ENCODE measurements at regions not wholly inside any gene's neighbourhood (a gene's known extent, or its start where the extent isn't known, plus 50 kb on each side); places are given as distances from the start of the nearest gene placed in this dataset.

DNA sequence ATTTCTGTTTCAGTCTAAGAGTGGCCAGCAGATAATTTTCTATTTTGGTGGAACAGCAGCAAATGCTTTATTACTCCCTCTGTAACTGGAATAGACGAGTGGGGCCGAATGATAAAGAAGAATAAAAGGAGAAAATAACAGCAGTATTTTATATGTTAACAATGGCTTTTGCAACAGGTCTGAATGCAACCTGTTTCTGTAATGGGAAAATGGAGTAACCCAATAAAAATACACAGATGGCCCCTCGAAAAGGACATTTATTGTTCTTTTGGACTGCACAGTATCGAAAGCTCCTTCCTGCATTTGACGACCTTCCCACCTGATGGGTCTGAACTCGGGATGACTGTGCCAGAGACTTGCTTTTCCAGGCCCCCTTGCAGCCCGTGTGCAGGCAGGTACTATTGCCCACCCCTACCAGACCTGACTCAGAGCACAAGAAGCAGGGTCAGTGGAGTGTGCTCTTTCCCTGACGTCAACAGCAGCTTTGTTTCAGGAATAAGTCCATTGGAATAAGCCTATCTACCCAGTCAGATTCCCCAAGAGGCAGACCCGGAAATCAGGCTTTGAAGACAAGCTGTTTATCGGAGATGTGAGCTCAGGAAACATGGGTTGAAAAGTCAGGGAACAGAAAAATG, 306.5 kb upstream of the NEBL start:
- Histone ChIP-seq H3K4me3 (ENCODE audit: low read length) (no peak overlapping the region), H3K27ac (ENCODE audit: low read depth, low read length) (no peak overlapping the region), H3K27me3 (ENCODE audit: control insufficient read depth in 2 of 2, insufficient read depth in 2 of 2, low read length in 2 of 2) (no peaks in the 10 kb centered on the region), H3K4me1 (ENCODE audit: control insufficient read depth in 2 of 2, insufficient read depth in 2 of 2, low read length in 2 of 2) (no peaks in the 10 kb centered on the region), H3K9me3 (ENCODE audit: control insufficient read depth in 2 of 3, low read length in 3 of 3) (no peaks in the 10 kb centered on the region), H3K36me3 (ENCODE audit: control insufficient read depth in 2 of 3, insufficient read depth in 3 of 3, low read length in 3 of 3) (no peaks in the 10 kb centered on the region)
- H3K36me3 Mint-ChIP-seq = peaks cover 0 to 4% (median 0%) of the 10 kb centered on the region in 5 donors
- no peak for DNase-seq
- H3K27me3 Mint-ChIP-seq = peaks cover 0 to 31% (median 27%) of the 10 kb centered on the region in 5 donors
- ATAC-seq = no peak
- intact Hi-C loops (cut with micrococcal nuclease) = no loop called here
- ChIA-PET CTCF (no interaction called here), POLR2A (no interaction called here)
- H3K4me3 Mint-ChIP-seq = no peak overlapping the region
- peaks cover 1 to 24% (median 9%) of the 10 kb centered on the region in 11 donors for H3K9me3 Mint-ChIP-seq
- no peak overlapping the region for H3K27ac Mint-ChIP-seq
- no peaks in the 10 kb centered on the region for H3K4me1 Mint-ChIP-seq

GRCh38 chr10:21202776-21203462, 305.8 kb upstream of the NEBL start:
- no peaks in the 10 kb centered on the region for H3K4me1 Mint-ChIP-seq
- no peaks in the 10 kb centered on the region for H3K27me3 ChIP-seq (ENCODE audit: control insufficient read depth in 2 of 2, insufficient read depth in 2 of 2, low read length in 2 of 2)
- H3K4me3 ChIP-seq (ENCODE audit: low read length) = no peak overlapping the region
- POLR2A ChIA-PET = no interaction called here
- no peaks in the 10 kb centered on the region for H3K4me1 ChIP-seq (ENCODE audit: control insufficient read depth in 2 of 2, insufficient read depth in 2 of 2, low read length in 2 of 2)
- H3K4me3 Mint-ChIP-seq = no peak overlapping the region
- H3K27ac ChIP-seq (ENCODE audit: low read depth, low read length) = no peak overlapping the region
- no peaks in the 10 kb centered on the region for H3K36me3 ChIP-seq (ENCODE audit: control insufficient read depth in 2 of 3, insufficient read depth in 3 of 3, low read length in 3 of 3)
- no peak for DNase-seq
- H3K27me3 Mint-ChIP-seq = peaks cover 0 to 36% (median 25%) of the 10 kb centered on the region in 5 donors
- peaks cover 0 to 10% (median 0%) of the 10 kb centered on the region in 5 donors for H3K36me3 Mint-ChIP-seq
- no peak for ATAC-seq
- peaks cover 0 to 4% (median 0%) of the 10 kb centered on the region in 3 experiments for H3K9me3 ChIP-seq (ENCODE audit: control insufficient read depth in 2 of 3, low read length in 3 of 3)
- no peak overlapping the region for H3K27ac Mint-ChIP-seq
- peaks cover 8 to 24% (median 14%) of the 10 kb centered on the region in 11 donors for H3K9me3 Mint-ChIP-seq
- CTCF ChIA-PET = no interaction called here
- intact Hi-C loops (cut with micrococcal nuclease) = no loop called here

DNA sequence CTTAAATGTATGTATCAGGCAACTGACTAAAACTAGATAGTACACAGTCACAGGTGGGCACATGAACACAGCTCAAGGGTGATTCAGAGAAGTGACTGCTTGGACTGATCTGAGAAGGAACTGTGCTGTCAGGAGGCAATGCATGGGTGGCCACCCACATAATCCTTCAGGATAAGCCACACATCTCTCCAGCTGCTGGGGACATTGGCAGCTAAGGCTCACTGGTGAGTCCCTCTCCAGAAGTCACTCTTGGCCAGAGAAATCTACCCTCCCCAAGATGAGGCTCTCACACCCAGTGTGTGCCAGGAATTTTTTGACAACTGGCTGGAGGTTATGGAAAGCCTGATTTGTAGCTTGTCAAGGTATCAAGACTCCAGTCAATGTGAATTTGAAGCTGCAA, 302.4 kb upstream of the NEBL start:
- H3K4me1 Mint-ChIP-seq = no peaks in the 10 kb centered on the region
- Histone ChIP-seq H3K4me3 (ENCODE audit: low read length) (no peak overlapping the region), H3K27me3 (ENCODE audit: control insufficient read depth in 2 of 2, insufficient read depth in 2 of 2, low read length in 2 of 2) (no peaks in the 10 kb centered on the region), H3K36me3 (ENCODE audit: control insufficient read depth in 2 of 3, insufficient read depth in 3 of 3, low read length in 3 of 3) (no peaks in the 10 kb centered on the region), H3K9me3 (ENCODE audit: control insufficient read depth in 2 of 3, low read length in 3 of 3) (peaks cover 0 to 9% (median 0%) of the 10 kb centered on the region in 3 experiments), H3K27ac (ENCODE audit: low read depth, low read length) (no peak overlapping the region), H3K4me1 (ENCODE audit: control insufficient read depth in 2 of 2, insufficient read depth in 2 of 2, low read length in 2 of 2) (no peaks in the 10 kb centered on the region)
- POLR2A ChIA-PET = no interaction called here
- peaks cover 0 to 14% (median 0%) of the 10 kb centered on the region in 5 donors for H3K36me3 Mint-ChIP-seq
- peaks cover 0 to 39% (median 22%) of the 10 kb centered on the region in 5 donors for H3K27me3 Mint-ChIP-seq
- intact Hi-C loops (cut with micrococcal nuclease) = no loop called here
- H3K27ac Mint-ChIP-seq = no peak overlapping the region
- no peak for ATAC-seq
- peaks cover 7 to 25% (median 12%) of the 10 kb centered on the region in 11 donors for H3K9me3 Mint-ChIP-seq
- DNase-seq = no peak
- H3K4me3 Mint-ChIP-seq = no peak overlapping the region
- CTCF ChIA-PET = no interaction called here

DNA sequence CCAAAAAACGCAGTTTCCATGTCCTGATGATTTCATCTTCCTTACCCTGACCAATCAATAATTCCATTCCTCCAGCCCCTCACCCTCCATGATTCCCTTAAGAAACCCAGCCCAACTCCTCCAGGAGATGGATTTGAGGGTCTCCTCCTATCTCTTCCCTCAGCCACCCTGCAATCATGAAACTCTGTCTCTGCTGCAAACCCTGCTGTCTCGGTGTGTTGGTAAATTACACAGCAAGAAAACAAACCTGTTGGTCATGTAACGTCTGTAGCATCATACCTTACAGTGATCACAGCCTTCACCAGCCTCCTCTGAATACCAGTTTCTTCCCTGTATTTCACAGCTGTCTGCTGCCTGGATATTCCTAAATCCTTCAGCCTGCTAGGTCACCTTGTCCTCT, 300.7 kb upstream of the NEBL start:
- Histone ChIP-seq H3K4me3 (ENCODE audit: low read length) (no peak overlapping the region), H3K9me3 (ENCODE audit: control insufficient read depth in 2 of 3, low read length in 3 of 3) (peaks cover 0 to 9% (median 0%) of the 10 kb centered on the region in 3 experiments), H3K27ac (ENCODE audit: low read depth, low read length) (no peak overlapping the region), H3K27me3 (ENCODE audit: control insufficient read depth in 2 of 2, insufficient read depth in 2 of 2, low read length in 2 of 2) (no peaks in the 10 kb centered on the region), H3K4me1 (ENCODE audit: control insufficient read depth in 2 of 2, insufficient read depth in 2 of 2, low read length in 2 of 2) (no peaks in the 10 kb centered on the region), H3K36me3 (ENCODE audit: control insufficient read depth in 2 of 3, insufficient read depth in 3 of 3, low read length in 3 of 3) (no peaks in the 10 kb centered on the region)
- CTCF ChIA-PET = no interaction called here
- peaks cover 8 to 25% (median 13%) of the 10 kb centered on the region in 11 donors for H3K9me3 Mint-ChIP-seq
- POLR2A ChIA-PET = no interaction called here
- intact Hi-C loops (cut with micrococcal nuclease) = no loop called here
- no peak for DNase-seq
- no peak overlapping the region for H3K27ac Mint-ChIP-seq
- peak overlapping the region in 1 of 10 donors; percentile 58 for H3K4me3 Mint-ChIP-seq
- ATAC-seq = no peak
- H3K27me3 Mint-ChIP-seq = peaks cover 0 to 27% (median 10%) of the 10 kb centered on the region in 5 donors
- H3K36me3 Mint-ChIP-seq = peaks cover 0 to 14% (median 0%) of the 10 kb centered on the region in 5 donors
- H3K4me1 Mint-ChIP-seq = no peaks in the 10 kb centered on the region

DNA sequence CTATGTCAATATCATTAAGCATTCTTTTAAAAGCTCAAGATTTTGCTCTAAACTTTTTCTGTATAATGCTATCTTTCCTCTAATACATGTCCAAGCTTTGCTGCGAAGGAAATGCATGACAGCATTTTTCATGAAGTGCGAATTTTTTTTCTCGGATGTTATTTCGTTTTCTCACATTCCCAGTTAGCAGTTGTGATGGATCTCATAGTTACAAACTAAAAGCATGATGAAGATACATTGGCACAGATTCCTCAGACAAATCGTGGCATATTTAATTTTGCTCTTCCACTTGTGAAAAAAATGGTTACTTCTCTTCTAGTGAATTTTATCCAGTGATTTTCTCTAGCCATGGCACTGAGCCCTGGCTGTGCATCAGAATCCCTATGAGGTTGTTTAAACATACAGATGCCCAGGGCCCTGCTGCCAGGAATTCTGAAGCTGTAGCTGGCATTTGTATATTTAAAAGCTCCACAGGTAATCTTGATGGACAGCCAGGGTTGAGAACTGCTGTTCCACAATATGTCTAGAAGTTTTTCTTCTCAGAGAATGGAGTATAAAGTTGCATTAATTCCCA, 299.8 kb upstream of the NEBL start:
- Histone ChIP-seq H3K9me3 (ENCODE audit: control insufficient read depth in 2 of 3, low read length in 3 of 3) (peaks cover 0 to 9% (median 0%) of the 10 kb centered on the region in 3 experiments), H3K27me3 (ENCODE audit: control insufficient read depth in 2 of 2, insufficient read depth in 2 of 2, low read length in 2 of 2) (no peaks in the 10 kb centered on the region), H3K36me3 (ENCODE audit: control insufficient read depth in 2 of 3, insufficient read depth in 3 of 3, low read length in 3 of 3) (no peaks in the 10 kb centered on the region), H3K4me1 (ENCODE audit: control insufficient read depth in 2 of 2, insufficient read depth in 2 of 2, low read length in 2 of 2) (no peaks in the 10 kb centered on the region), H3K4me3 (ENCODE audit: low read length) (no peak overlapping the region), H3K27ac (ENCODE audit: low read depth, low read length) (no peak overlapping the region)
- Mint-ChIP-seq H3K27ac (no peak overlapping the region), H3K9me3 (peaks cover 8 to 25% (median 13%) of the 10 kb centered on the region in 11 donors), H3K36me3 (peaks cover 0 to 14% (median 0%) of the 10 kb centered on the region in 5 donors), H3K4me3 (no peak overlapping the region), H3K27me3 (peaks cover 0 to 28% (median 14%) of the 10 kb centered on the region in 5 donors), H3K4me1 (no peaks in the 10 kb centered on the region)
- DNase-seq (no peak), ATAC-seq (no peak)
- intact Hi-C loops (cut with micrococcal nuclease) = no loop called here
- CTCF ChIA-PET = no interaction called here
- POLR2A ChIA-PET = no interaction called here

DNA sequence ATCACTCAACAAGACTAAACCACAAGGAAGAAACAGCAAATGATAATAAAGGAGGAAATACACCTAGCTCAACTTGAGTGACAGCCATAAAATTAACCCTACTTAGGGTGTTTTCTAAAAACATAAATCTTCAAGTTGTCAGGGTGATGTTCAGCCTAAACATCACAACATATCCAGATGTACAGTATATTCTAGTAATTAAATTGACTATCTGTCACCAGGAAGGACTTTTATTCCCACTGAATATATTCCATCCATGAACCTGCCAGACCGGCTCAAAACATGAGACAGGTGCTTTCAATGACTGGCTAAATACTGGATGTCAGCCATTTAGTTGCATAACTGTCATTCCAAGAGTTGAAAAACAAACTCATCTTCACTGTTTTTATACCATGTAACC, 298.1 kb upstream of the NEBL start:
- Mint-ChIP-seq H3K9me3 (peaks cover 7 to 25% (median 13%) of the 10 kb centered on the region in 11 donors), H3K27ac (no peak overlapping the region), H3K36me3 (peaks cover 0 to 14% (median 0%) of the 10 kb centered on the region in 5 donors), H3K4me1 (no peaks in the 10 kb centered on the region), H3K27me3 (peaks cover 0 to 18% (median 8%) of the 10 kb centered on the region in 5 donors), H3K4me3 (no peak overlapping the region)
- no peak overlapping the region for H3K27ac ChIP-seq (ENCODE audit: low read depth, low read length)
- H3K27me3 ChIP-seq (ENCODE audit: control insufficient read depth in 2 of 2, insufficient read depth in 2 of 2, low read length in 2 of 2) = no peaks in the 10 kb centered on the region
- H3K36me3 ChIP-seq (ENCODE audit: control insufficient read depth in 2 of 3, insufficient read depth in 3 of 3, low read length in 3 of 3) = no peaks in the 10 kb centered on the region
- intact Hi-C loops (cut with micrococcal nuclease) = no loop called here
- ChIA-PET POLR2A (interaction anchor here (0.7 kb wide), 1 partner anchor 730 kb away, joined by 3 read pairs; no protein-coding TSS in a partner anchor), CTCF (no interaction called here)
- ATAC-seq = no peak
- no peaks in the 10 kb centered on the region for H3K4me1 ChIP-seq (ENCODE audit: control insufficient read depth in 2 of 2, insufficient read depth in 2 of 2, low read length in 2 of 2)
- H3K9me3 ChIP-seq (ENCODE audit: control insufficient read depth in 2 of 3, low read length in 3 of 3) = peaks cover 0 to 9% (median 0%) of the 10 kb centered on the region in 3 experiments
- no peak overlapping the region for H3K4me3 ChIP-seq (ENCODE audit: low read length)
- no peak for DNase-seq
